Activated CD4-positive, alpha-beta T cell treated with anti-CD3 and anti-CD28 coated beads, Interleukin-2, Interleukin-6, amounts not matched to agents 100 ng/mL and 50 ng/mL, durations not matched to agents 16 hours and 8 hours (primary cell): ENCODE measurements at regions not wholly inside any gene's neighbourhood (a gene's known extent, or its start where the extent isn't known, plus 50 kb on each side); places are given as distances from the start of the nearest gene placed in this dataset.

Experiments
- DNase-seq: peaks from one replicate; pipeline ENCODE4 v3.0.0-alpha.2; 2020

GRCh38 chr20:17810062-17810631 lies 110.4 kb downstream of the BANF2 start:
- DNase-seq: no peak

GRCh38 chr20:17809362-17810061 lies 109.7 kb downstream of the BANF2 start:
- DNase-seq: no peak

- no peak for DNase-seq
These were observed 109.0 kb downstream of the BANF2 start for GRCh38 chr20:17808782-17809181.

- DNase-seq: no peak
These were observed 108.6 kb downstream of the BANF2 start for GRCh38 chr20:17808357-17808756.

GRCh38 chr20:17807651-17808050 lies 107.9 kb downstream of the BANF2 start:
- DNase-seq: no peak

GRCh38 chr20:17806739-17807441 lies 107.1 kb downstream of the BANF2 start:
- DNase-seq: no peak

- DNase-seq: no peak
These were observed 106.3 kb downstream of the BANF2 start for GRCh38 chr20:17806107-17806506.

- DNase-seq: no peak
These were observed 104.0 kb downstream of the BANF2 start for GRCh38 chr20:17803765-17804164.

- no peak for DNase-seq
These were observed 99.9 kb downstream of the BANF2 start for GRCh38 chr20:17799575-17800227.

- DNase-seq: no peak
These were observed 98.8 kb downstream of the BANF2 start for GRCh38 chr20:17798601-17799000.

GRCh38 chr20:17797579-17797978 lies 97.8 kb downstream of the BANF2 start:
- no peak for DNase-seq

GRCh38 chr20:17797161-17797560 lies 97.4 kb downstream of the BANF2 start:
- DNase-seq: no peak

GRCh38 chr20:17796091-17796563 lies 96.4 kb downstream of the BANF2 start:
- DNase-seq: no peak

- no peak for DNase-seq
These were observed 95.8 kb downstream of the BANF2 start for GRCh38 chr20:17795501-17796071.

- DNase-seq: no peak
These were observed 95.2 kb downstream of the BANF2 start for GRCh38 chr20:17795003-17795402.

- DNase-seq: no peak
These were observed 94.6 kb downstream of the BANF2 start for GRCh38 chr20:17794400-17794799.

GRCh38 chr20:17793986-17794385 lies 94.2 kb downstream of the BANF2 start:
- DNase-seq: no peak

GRCh38 chr20:17790296-17790695 lies 90.5 kb downstream of the BANF2 start:
- no peak for DNase-seq

- no peak for DNase-seq
These were observed 88.0 kb downstream of the BANF2 start for GRCh38 chr20:17787816-17788215.

GRCh38 chr20:17786221-17786718 lies 86.5 kb downstream of the BANF2 start:
- no peak for DNase-seq
